HCT116 (cell line): ENCODE measurements at regions not wholly inside any gene's neighbourhood (a gene's known extent, or its start where the extent isn't known, plus 50 kb on each side); places are given as distances from the start of the nearest gene placed in this dataset.

Source experiments
- ATAC-seq: fragments of 200-7000 bp; cut with Tn5 transposase; 2 replicates; pipeline ENCODE4 v1.9.1; 2020; ENCODE audit warnings: mild to moderate bottlenecking, moderate library complexity
- BruUV-seq: library from RNA; stranded (reverse); fragments of 400-500 nt; replicated peaks from 2 replicates; lab custom pipeline; 2021; lab: Mats Ljungman, UMichigan
- CTCF ChIA-PET: fragments of 300-600 bp; sonication (Branson Sonifier 250); formaldehyde crosslinking; loops from one replicate; lab custom pipeline; 2021; ENCODE audit warnings: antibody characterized with exemption; lab: Charles Lee
- POLR2A ChIA-PET: fragments of 300-600, 350-600 bp; sonication (Branson Sonifier 250); formaldehyde crosslinking; loops from one replicate; lab custom pipeline; 2021; ENCODE audit warnings: antibody characterized with exemption; lab: Charles Lee
- RAD21 ChIA-PET, 2 experiments: fragments of 300-600 bp; sonication (Branson Sonifier 250); formaldehyde crosslinking; loops; one replicate each; lab custom pipeline; 2023; ENCODE audit warnings: low total read pairs in 2 of 2; ENCODE audit not compliant: uncharacterized antibody in 2 of 2, unreplicated experiment in 2 of 2, low non-redundant PET in 1 of 2; lab: Charles Lee
- DNase-seq: peaks from one replicate; pipeline ENCODE4 v3.0.0-alpha.2; 2010; ENCODE audit warnings: low read depth, low spot score
- H2AFZ ChIP-seq: fragments of 200-600 bp; shearing (Covaris generic), sonication (generic); 2 replicates; pipeline ENCODE4 v1.6.1; 2017; ENCODE audit warnings: low read depth, mixed run types, mixed read lengths, antibody characterized with exemption, low read length; ENCODE audit not compliant: poor library complexity, severe bottlenecking
- H3K27ac ChIP-seq: 2 replicates; pipeline ENCODE4 v1.5.1; 2012; ENCODE audit warnings: low read depth, low read length
- H3K27me3 ChIP-seq: fragments of 200-600 bp; sonication (generic); 2 replicates; pipeline ENCODE4 v1.6.1; 2016; ENCODE audit warnings: mixed run types, low read length, mixed read lengths; ENCODE audit not compliant: insufficient read depth
- H3K36me3 ChIP-seq, 2 experiments: fragments of 200-500 bp in 1 of 2; fragments of 200-600 bp in 1 of 2; sonication (Bioruptor generic) in 1 of 2; sonication (generic) in 1 of 2; 2 replicates each; pipeline versions ENCODE4 v1.5.1 to v1.6.1; 2014 to 2016; ENCODE audit warnings: low read length in 2 of 2, inconsistent platforms in 1 of 2, mixed read lengths in 1 of 2, mixed run types in 1 of 2; ENCODE audit not compliant: insufficient read depth in 2 of 2, control insufficient read depth in 1 of 2
- H3K4me1 ChIP-seq, 2 experiments: fragments of 200-600 bp in 1 of 2; sonication (generic) in 1 of 2; 2 replicates each; pipeline versions ENCODE4 v1.5.1 to v1.6.1; 2012 to 2017; ENCODE audit warnings: low read length in 2 of 2, inconsistent platforms in 1 of 2, mild to moderate bottlenecking in 1 of 2, mixed read lengths in 1 of 2, mixed run types in 1 of 2, moderate library complexity in 1 of 2; ENCODE audit not compliant: insufficient read depth in 2 of 2, control insufficient read depth in 1 of 2
- H3K4me2 ChIP-seq: fragments of 200-600 bp; sonication (generic); 2 replicates; pipeline ENCODE4 v1.6.1; 2017; ENCODE audit warnings: mixed run types, low read length, mixed read lengths
- H3K4me3 ChIP-seq, 2 experiments: fragments of 200-600 bp in 1 of 2; sonication (generic) in 1 of 2; replicated peaks in 1 of 2; 2 replicates each; pipeline ENCODE4 v1.5.1; 2011 to 2016; ENCODE audit warnings: low read length in 2 of 2, control low read depth in 1 of 2, low read depth in 1 of 2, mild to moderate bottlenecking in 1 of 2, mixed read lengths in 1 of 2, mixed run types in 1 of 2
- H3K79me2 ChIP-seq: fragments of 200-600 bp; sonication (generic); 2 replicates; pipeline ENCODE4 v1.6.1; 2017; ENCODE audit warnings: mild to moderate bottlenecking, mixed run types, low read length, moderate library complexity, mixed read lengths; ENCODE audit not compliant: insufficient read depth
- H3K9ac ChIP-seq: fragments of 200-600 bp; sonication (generic); 2 replicates; pipeline ENCODE4 v1.6.1; 2016; ENCODE audit warnings: low read length, mixed read lengths
- H3K9me2 ChIP-seq: fragments of 200-600 bp; sonication (generic), shearing (Covaris generic); 2 replicates; pipeline ENCODE4 v1.6.1; 2017; ENCODE audit warnings: mixed run types, mild to moderate bottlenecking, moderate library complexity; ENCODE audit not compliant: insufficient read depth
- H3K9me3 ChIP-seq, 2 experiments: fragments of 200-500 bp in 1 of 2; fragments of 200-600 bp in 1 of 2; sonication (Bioruptor generic) in 1 of 2; sonication (generic) in 1 of 2; 2 replicates each; pipeline ENCODE4 v1.6.1; 2014 to 2017; ENCODE audit warnings: low read length in 2 of 2, mixed read lengths in 2 of 2, inconsistent platforms in 1 of 2, low read depth in 1 of 2, mild to moderate bottlenecking in 1 of 2, mixed run types in 1 of 2, moderate library complexity in 1 of 2; ENCODE audit not compliant: control insufficient read depth in 1 of 2, insufficient read depth in 1 of 2
- H4K20me1 ChIP-seq: fragments of 200-600 bp; sonication (generic), shearing (Covaris generic); 2 replicates; pipeline ENCODE4 v1.6.1; 2017; ENCODE audit warnings: mixed run types, mild to moderate bottlenecking, moderate library complexity; ENCODE audit not compliant: insufficient read depth
- CBX3 ChIP-seq: IDR thresholded peaks from 2 replicates; pipeline ENCODE4 v1.6.1; 2012; ENCODE audit warnings: low read depth
- CTCF ChIP-seq, 3 experiments: fragments of 200-600 bp in 1 of 3; sonication (generic) in 1 of 3; IDR thresholded peaks in 2 of 3; conservative IDR thresholded peaks in 1 of 3; 2 replicates each; pipeline ENCODE4 v1.5.1; 2012 to 2017; ENCODE audit warnings: low read depth in 2 of 3, low read length in 2 of 3, antibody characterized with exemption in 1 of 3, borderline replicate concordance in 1 of 3, control low read depth in 1 of 3, mild to moderate bottlenecking in 1 of 3, mixed read lengths in 1 of 3, mixed run types in 1 of 3, moderate library complexity in 1 of 3; ENCODE audit not compliant: insufficient read depth in 1 of 3
- EGR1 ChIP-seq: IDR thresholded peaks from 2 replicates; pipeline ENCODE4 v1.6.1; 2012; ENCODE audit warnings: low read depth
- ELF1 ChIP-seq: IDR thresholded peaks from 2 replicates; pipeline ENCODE4 v1.6.1; 2012; ENCODE audit warnings: low read depth, borderline replicate concordance
- EZH2 ChIP-seq: fragments of 200-600 bp; sonication (generic); IDR thresholded peaks from 2 replicates; pipeline ENCODE4 v1.6.1; 2017; ENCODE audit warnings: antibody characterized with exemption, mixed run types
- FOSL1 ChIP-seq: IDR thresholded peaks from 2 replicates; pipeline ENCODE4 v1.6.1; 2012; ENCODE audit warnings: low read depth
- JUND ChIP-seq: IDR thresholded peaks from 2 replicates; pipeline ENCODE4 v1.6.1; 2012
- MAX ChIP-seq: IDR thresholded peaks from 2 replicates; pipeline ENCODE4 v1.6.1; 2012
- POLR2A ChIP-seq: IDR thresholded peaks from 2 replicates; pipeline ENCODE4 v1.7.0; 2011; ENCODE audit warnings: borderline replicate concordance; ENCODE audit not compliant: insufficient read depth, insufficient read length; ENCODE audit errors: extremely low read depth
- POLR2AphosphoS5 ChIP-seq: IDR thresholded peaks from 2 replicates; pipeline ENCODE4 v1.6.1; 2011; ENCODE audit warnings: mild to moderate bottlenecking, low read depth, low read length, moderate library complexity
- RAD21 ChIP-seq: IDR thresholded peaks from 2 replicates; pipeline ENCODE4 v1.6.1; 2012; ENCODE audit warnings: low read depth, mild to moderate bottlenecking
- SIN3A ChIP-seq: IDR thresholded peaks from 2 replicates; pipeline ENCODE4 v1.6.1; 2012; ENCODE audit warnings: low read depth
- TCF7L2 ChIP-seq: IDR thresholded peaks from 2 replicates; pipeline ENCODE4 v1.7.0; 2011; ENCODE audit warnings: borderline replicate concordance, inconsistent platforms; ENCODE audit not compliant: insufficient read depth, insufficient read length; ENCODE audit errors: extremely low read depth
- ZBTB33 ChIP-seq: IDR thresholded peaks from 2 replicates; pipeline ENCODE4 v1.6.1; 2011; ENCODE audit warnings: mild to moderate bottlenecking, low read length, moderate library complexity; ENCODE audit not compliant: insufficient replicate concordance; ENCODE audit errors: extremely low read depth
- ZFX ChIP-seq: fragments of 450-650 bp; IDR thresholded peaks from 2 replicates; pipeline ENCODE4 v1.6.1; 2017
- ZNF274 ChIP-seq: fragments of 200-500 bp; sonication (Bioruptor generic); IDR thresholded peaks from 2 replicates; pipeline ENCODE4 v1.6.1; 2014; ENCODE audit warnings: mild to moderate bottlenecking, low read depth, low read length, inconsistent platforms
- intact Hi-C: fragments of 100-400 bp; cut with micrococcal nuclease; formaldehyde crosslinking; loops from 2 replicates; pipeline ENCODE4 v1.10.0; 2022

GRCh38 chr14:23805761-23806160 lies 147.8 kb upstream of the DHRS4 start (continued):
- TF ChIP-seq ZBTB33 (no peak), EGR1 (no peak), JUND (no peak), ZNF274 (no peak), EZH2 (no peak), POLR2AphosphoS5 (no peak), FOSL1 (no peak), CTCF (IDR thresholded peaks at IDR 0.05 in 2 of 3, conservative IDR thresholded peaks at IDR 0.05 in 1 of 3; ENCODE audit: borderline replicate concordance in 1 of 3, insufficient read depth in 1 of 3, low read depth in 2 of 3, low read length in 2 of 3) (no peak), RAD21 (no peak)
- TF ChIP-seq, all 23 proteins: peak for 0

- BruUV-seq = no TSS peak
- POLR2A ChIA-PET = no interaction called here
- Histone ChIP-seq H3K27me3 (no peaks in the 10 kb centered on the region), H3K4me2 (no peak overlapping the region), H3K79me2 (no peaks in the 10 kb centered on the region), H3K36me3 (no peaks in the 10 kb centered on the region), H3K4me1 (peaks cover 0 to 6% of the 10 kb centered on the region in 2 experiments; a peak in 1 of 4 replicates), H2AFZ (no peak overlapping the region), H3K9me3 (no peaks in the 10 kb centered on the region), H3K4me3 (no peak overlapping the region), H4K20me1 (no peaks in the 10 kb centered on the region), H3K9me2 (no peaks in the 10 kb centered on the region), H3K9ac (no peak overlapping the region), H3K27ac (no peak overlapping the region)
- CTCF ChIA-PET = no interaction called here
- DNase-seq (no peak), ATAC-seq (no peak)
- RAD21 ChIA-PET = no interaction called here
- intact Hi-C loops = no loop called here
- TF ChIP-seq SIN3A = no peak
- no peak for TF ChIP-seq POLR2A
- TF ChIP-seq EGR1 = no peak
- no peak for TF ChIP-seq EZH2
- no peak for TF ChIP-seq ELF1
- no peak for TF ChIP-seq MAX
- no peak for TF ChIP-seq CTCF (IDR thresholded peaks at IDR 0.05 in 2 of 3, conservative IDR thresholded peaks at IDR 0.05 in 1 of 3; ENCODE audit: borderline replicate concordance in 1 of 3, insufficient read depth in 1 of 3, low read depth in 2 of 3, low read length in 2 of 3)
- TF ChIP-seq ZFX = no peak
- no peak for TF ChIP-seq FOSL1
- no peak for TF ChIP-seq CBX3
- no peak for TF ChIP-seq TCF7L2
These were observed 138.9 kb upstream of the DHRS4 start for GRCh38 chr14:23814527-23815256.
